ENCODE measurements at regions not wholly inside any gene's neighbourhood (a gene's known extent, or its start where the extent isn't known, plus 50 kb on each side); places are given as distances from the start of the nearest gene placed in this dataset.
"Not testable (repeated sequence)": the region's sequence is repeated elsewhere in the genome, so short reads cannot be mapped to it uniquely, and the experiment has no call there.

DNA sequence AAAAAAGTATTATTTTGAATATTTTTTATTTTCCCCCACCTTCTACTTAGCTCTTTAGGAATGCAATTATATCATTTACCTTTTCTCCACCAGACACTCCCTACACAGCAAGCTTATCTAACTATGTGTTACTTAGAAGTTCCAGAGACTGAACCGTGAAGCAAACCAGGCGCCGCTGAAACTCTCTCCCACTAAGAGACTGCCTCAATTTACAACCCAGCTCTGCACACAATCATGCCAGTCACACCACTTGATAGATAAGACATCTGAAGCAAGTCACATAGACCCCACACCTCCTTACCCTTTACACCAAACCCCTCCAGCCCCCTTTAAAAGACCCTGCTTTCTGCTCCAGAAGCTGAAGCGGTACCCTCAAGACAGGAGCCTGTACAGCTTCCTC lies 245.5 kb downstream of the S1PR1 start:
- no peak overlapping the region for H3K4me3 ChIP-seq (ENCODE audit: control insufficient read depth, low read depth, low read length)
- DNase-seq (ENCODE audit: low read depth): no peak
- no peak for TF ChIP-seq CTCF (conservative IDR thresholded peaks at IDR 0.05; ENCODE audit: control insufficient read depth, insufficient read depth, low read depth, low read length)

DNA sequence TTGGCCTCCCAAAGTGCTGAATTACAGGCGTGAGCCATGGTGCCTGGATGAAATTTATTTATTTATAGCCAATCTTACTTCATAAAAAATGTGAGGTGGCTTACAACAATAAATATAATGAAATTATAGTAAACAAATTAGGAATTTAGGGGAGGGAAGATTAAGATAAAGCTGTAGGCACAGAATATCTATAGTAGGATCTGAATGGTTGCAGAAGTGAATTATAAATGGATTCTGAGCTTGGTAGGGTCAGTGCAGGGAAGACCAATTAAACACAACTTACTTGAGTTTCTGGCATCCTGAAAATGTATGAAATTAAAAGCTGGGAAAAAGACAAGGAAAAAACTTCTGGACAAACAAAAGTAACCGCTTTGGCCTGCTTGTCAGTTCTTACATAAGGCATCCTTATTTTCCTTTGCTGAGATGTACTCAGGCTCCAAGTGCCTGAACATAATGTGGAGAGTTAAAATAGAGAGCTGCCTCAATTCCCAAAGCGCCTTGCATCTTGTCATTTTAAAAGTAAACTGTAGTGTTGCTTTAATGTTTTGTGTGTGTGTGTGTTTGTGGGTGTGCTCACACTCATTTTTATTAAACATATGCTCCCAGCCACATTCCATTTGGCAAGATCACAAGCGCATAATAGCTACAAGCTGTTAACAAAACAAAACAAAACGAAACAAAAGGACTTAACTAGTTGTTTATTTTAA lies 247.3 kb downstream of the S1PR1 start:
- DNase-seq (ENCODE audit: low read depth): no peak
- no peak for TF ChIP-seq CTCF (conservative IDR thresholded peaks at IDR 0.05; ENCODE audit: control insufficient read depth, insufficient read depth, low read depth, low read length)
- H3K4me3 ChIP-seq (ENCODE audit: control insufficient read depth, low read depth, low read length): no peak overlapping the region

- H3K4me3 ChIP-seq (ENCODE audit: control insufficient read depth, low read depth, low read length): no peak overlapping the region
- no peak for TF ChIP-seq CTCF (conservative IDR thresholded peaks at IDR 0.05; ENCODE audit: control insufficient read depth, insufficient read depth, low read depth, low read length)
- DNase-seq (ENCODE audit: low read depth): no peak
Observed at GRCh38 chr1:101484689-101485338, 248.0 kb downstream of the S1PR1 start.

GRCh38 chr1:101485712-101486111 lies 248.9 kb downstream of the S1PR1 start:
- H3K4me3 ChIP-seq (ENCODE audit: control insufficient read depth, low read depth, low read length): no peak overlapping the region
- TF ChIP-seq CTCF (conservative IDR thresholded peaks at IDR 0.05; ENCODE audit: control insufficient read depth, insufficient read depth, low read depth, low read length): no peak
- no peak for DNase-seq (ENCODE audit: low read depth)

DNA sequence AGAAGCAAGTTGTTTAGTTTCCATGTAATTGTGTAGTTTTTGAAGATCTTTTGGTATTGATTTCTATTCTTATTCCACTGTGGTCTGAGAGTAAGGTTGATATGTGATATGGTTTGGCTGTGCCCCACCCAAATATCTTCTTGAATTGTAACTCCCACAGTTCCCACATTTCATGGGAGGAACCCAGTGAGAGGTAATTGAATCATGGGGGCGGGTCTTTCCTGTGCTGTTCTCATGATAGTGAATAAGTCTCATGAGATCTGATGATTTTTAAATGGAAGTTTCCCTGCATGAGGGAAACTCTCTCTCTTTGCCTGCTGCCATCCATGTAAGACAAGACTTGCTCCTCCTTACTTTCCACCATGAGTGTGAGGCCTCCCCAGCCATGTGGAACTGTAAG lies 255.3 kb downstream of the S1PR1 start:
- not testable (repeated sequence) for H3K4me3 ChIP-seq (ENCODE audit: control insufficient read depth, low read depth, low read length); DNase-seq (ENCODE audit: low read depth)

GRCh38 chr1:101493920-101494319 lies 257.1 kb downstream of the S1PR1 start:
- DNase-seq (ENCODE audit: low read depth); H3K4me3 ChIP-seq (ENCODE audit: control insufficient read depth, low read depth, low read length): not testable (repeated sequence)

DNA sequence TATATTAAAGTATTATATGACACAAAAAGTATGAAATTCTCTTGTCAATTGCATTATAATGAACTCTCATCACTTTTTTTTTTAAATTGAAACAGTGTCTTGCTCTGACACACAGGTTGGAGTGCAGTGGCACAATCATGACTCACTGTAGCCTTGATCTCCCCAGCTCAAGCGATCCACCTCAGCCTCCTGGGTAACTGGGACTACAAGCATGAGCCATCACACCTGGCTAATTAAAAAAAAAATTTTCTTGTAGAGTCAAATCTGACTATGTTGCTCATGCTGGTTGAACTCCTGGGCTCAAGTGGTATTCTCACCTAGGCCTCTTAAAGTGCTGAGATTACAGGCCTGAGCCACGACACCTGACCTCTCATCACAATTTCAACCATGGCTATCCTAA lies 259.3 kb downstream of the S1PR1 start:
- H3K4me3 ChIP-seq (ENCODE audit: control insufficient read depth, low read depth, low read length): no peak overlapping the region
- no peak for TF ChIP-seq CTCF (conservative IDR thresholded peaks at IDR 0.05; ENCODE audit: control insufficient read depth, insufficient read depth, low read depth, low read length)
- DNase-seq (ENCODE audit: low read depth): no peak
